HCT116 (cell line): ENCODE measurements at regions not wholly inside any gene's neighbourhood (a gene's known extent, or its start where the extent isn't known, plus 50 kb on each side); places are given as distances from the start of the nearest gene placed in this dataset.

Experiments
- ATAC-seq: fragments of 200-7000 bp; cut with Tn5 transposase; 2 replicates; pipeline ENCODE4 v1.9.1; 2020; ENCODE audit warnings: mild to moderate bottlenecking, moderate library complexity
- BruUV-seq: library from RNA; stranded (reverse); fragments of 400-500 nt; replicated peaks from 2 replicates; lab custom pipeline; 2021; lab: Mats Ljungman, UMichigan
- CTCF ChIA-PET: fragments of 300-600 bp; sonication (Branson Sonifier 250); formaldehyde crosslinking; loops from one replicate; lab custom pipeline; 2021; ENCODE audit warnings: antibody characterized with exemption; lab: Charles Lee
- POLR2A ChIA-PET: fragments of 300-600, 350-600 bp; sonication (Branson Sonifier 250); formaldehyde crosslinking; loops from one replicate; lab custom pipeline; 2021; ENCODE audit warnings: antibody characterized with exemption; lab: Charles Lee
- RAD21 ChIA-PET, 2 experiments: fragments of 300-600 bp; sonication (Branson Sonifier 250); formaldehyde crosslinking; loops; one replicate each; lab custom pipeline; 2023; ENCODE audit warnings: low total read pairs in 2 of 2; ENCODE audit not compliant: uncharacterized antibody in 2 of 2, unreplicated experiment in 2 of 2, low non-redundant PET in 1 of 2; lab: Charles Lee
- DNase-seq: peaks from one replicate; pipeline ENCODE4 v3.0.0-alpha.2; 2010; ENCODE audit warnings: low read depth, low spot score
- H2AFZ ChIP-seq: fragments of 200-600 bp; shearing (Covaris generic), sonication (generic); 2 replicates; pipeline ENCODE4 v1.6.1; 2017; ENCODE audit warnings: low read depth, mixed run types, mixed read lengths, antibody characterized with exemption, low read length; ENCODE audit not compliant: poor library complexity, severe bottlenecking
- H3K27ac ChIP-seq: 2 replicates; pipeline ENCODE4 v1.5.1; 2012; ENCODE audit warnings: low read depth, low read length
- H3K27me3 ChIP-seq: fragments of 200-600 bp; sonication (generic); 2 replicates; pipeline ENCODE4 v1.6.1; 2016; ENCODE audit warnings: mixed run types, low read length, mixed read lengths; ENCODE audit not compliant: insufficient read depth
- H3K36me3 ChIP-seq, 2 experiments: fragments of 200-500 bp in 1 of 2; fragments of 200-600 bp in 1 of 2; sonication (Bioruptor generic) in 1 of 2; sonication (generic) in 1 of 2; 2 replicates each; pipeline versions ENCODE4 v1.5.1 to v1.6.1; 2014 to 2016; ENCODE audit warnings: low read length in 2 of 2, inconsistent platforms in 1 of 2, mixed read lengths in 1 of 2, mixed run types in 1 of 2; ENCODE audit not compliant: insufficient read depth in 2 of 2, control insufficient read depth in 1 of 2
- H3K4me1 ChIP-seq, 2 experiments: fragments of 200-600 bp in 1 of 2; sonication (generic) in 1 of 2; 2 replicates each; pipeline versions ENCODE4 v1.5.1 to v1.6.1; 2012 to 2017; ENCODE audit warnings: low read length in 2 of 2, inconsistent platforms in 1 of 2, mild to moderate bottlenecking in 1 of 2, mixed read lengths in 1 of 2, mixed run types in 1 of 2, moderate library complexity in 1 of 2; ENCODE audit not compliant: insufficient read depth in 2 of 2, control insufficient read depth in 1 of 2
- H3K4me2 ChIP-seq: fragments of 200-600 bp; sonication (generic); 2 replicates; pipeline ENCODE4 v1.6.1; 2017; ENCODE audit warnings: mixed run types, low read length, mixed read lengths
- H3K4me3 ChIP-seq, 2 experiments: fragments of 200-600 bp in 1 of 2; sonication (generic) in 1 of 2; replicated peaks in 1 of 2; 2 replicates each; pipeline ENCODE4 v1.5.1; 2011 to 2016; ENCODE audit warnings: low read length in 2 of 2, control low read depth in 1 of 2, low read depth in 1 of 2, mild to moderate bottlenecking in 1 of 2, mixed read lengths in 1 of 2, mixed run types in 1 of 2
- H3K79me2 ChIP-seq: fragments of 200-600 bp; sonication (generic); 2 replicates; pipeline ENCODE4 v1.6.1; 2017; ENCODE audit warnings: mild to moderate bottlenecking, mixed run types, low read length, moderate library complexity, mixed read lengths; ENCODE audit not compliant: insufficient read depth
- H3K9ac ChIP-seq: fragments of 200-600 bp; sonication (generic); 2 replicates; pipeline ENCODE4 v1.6.1; 2016; ENCODE audit warnings: low read length, mixed read lengths
- H3K9me2 ChIP-seq: fragments of 200-600 bp; sonication (generic), shearing (Covaris generic); 2 replicates; pipeline ENCODE4 v1.6.1; 2017; ENCODE audit warnings: mixed run types, mild to moderate bottlenecking, moderate library complexity; ENCODE audit not compliant: insufficient read depth
- H3K9me3 ChIP-seq, 2 experiments: fragments of 200-500 bp in 1 of 2; fragments of 200-600 bp in 1 of 2; sonication (Bioruptor generic) in 1 of 2; sonication (generic) in 1 of 2; 2 replicates each; pipeline ENCODE4 v1.6.1; 2014 to 2017; ENCODE audit warnings: low read length in 2 of 2, mixed read lengths in 2 of 2, inconsistent platforms in 1 of 2, low read depth in 1 of 2, mild to moderate bottlenecking in 1 of 2, mixed run types in 1 of 2, moderate library complexity in 1 of 2; ENCODE audit not compliant: control insufficient read depth in 1 of 2, insufficient read depth in 1 of 2
- H4K20me1 ChIP-seq: fragments of 200-600 bp; sonication (generic), shearing (Covaris generic); 2 replicates; pipeline ENCODE4 v1.6.1; 2017; ENCODE audit warnings: mixed run types, mild to moderate bottlenecking, moderate library complexity; ENCODE audit not compliant: insufficient read depth
- CBX3 ChIP-seq: IDR thresholded peaks from 2 replicates; pipeline ENCODE4 v1.6.1; 2012; ENCODE audit warnings: low read depth
- EGR1 ChIP-seq: IDR thresholded peaks from 2 replicates; pipeline ENCODE4 v1.6.1; 2012; ENCODE audit warnings: low read depth
- EZH2 ChIP-seq: fragments of 200-600 bp; sonication (generic); IDR thresholded peaks from 2 replicates; pipeline ENCODE4 v1.6.1; 2017; ENCODE audit warnings: antibody characterized with exemption, mixed run types
- FOSL1 ChIP-seq: IDR thresholded peaks from 2 replicates; pipeline ENCODE4 v1.6.1; 2012; ENCODE audit warnings: low read depth
- RAD21 ChIP-seq: IDR thresholded peaks from 2 replicates; pipeline ENCODE4 v1.6.1; 2012; ENCODE audit warnings: low read depth, mild to moderate bottlenecking
- SIN3A ChIP-seq: IDR thresholded peaks from 2 replicates; pipeline ENCODE4 v1.6.1; 2012; ENCODE audit warnings: low read depth
- SP1 ChIP-seq: IDR thresholded peaks from 2 replicates; pipeline ENCODE4 v1.6.1; 2012; ENCODE audit warnings: low read depth
- SRF ChIP-seq: IDR thresholded peaks from 2 replicates; pipeline ENCODE4 v1.6.1; 2012; ENCODE audit warnings: low read depth
- YY1 ChIP-seq: IDR thresholded peaks from 2 replicates; pipeline ENCODE4 v1.6.1; 2011; ENCODE audit warnings: low read length, low read depth, moderate library complexity, mild to moderate bottlenecking; ENCODE audit not compliant: insufficient replicate concordance; ENCODE audit errors: extremely low read depth
- ZFX ChIP-seq: fragments of 450-650 bp; IDR thresholded peaks from 2 replicates; pipeline ENCODE4 v1.6.1; 2017
- intact Hi-C: fragments of 100-400 bp; cut with micrococcal nuclease; formaldehyde crosslinking; loops from 2 replicates; pipeline ENCODE4 v1.10.0; 2022
- TF ChIP-seq, protein P1 (sequence below): IDR thresholded peaks from 2 replicates; pipeline ENCODE4 v1.6.1; 2012; ENCODE audit warnings: low read depth

DNA sequence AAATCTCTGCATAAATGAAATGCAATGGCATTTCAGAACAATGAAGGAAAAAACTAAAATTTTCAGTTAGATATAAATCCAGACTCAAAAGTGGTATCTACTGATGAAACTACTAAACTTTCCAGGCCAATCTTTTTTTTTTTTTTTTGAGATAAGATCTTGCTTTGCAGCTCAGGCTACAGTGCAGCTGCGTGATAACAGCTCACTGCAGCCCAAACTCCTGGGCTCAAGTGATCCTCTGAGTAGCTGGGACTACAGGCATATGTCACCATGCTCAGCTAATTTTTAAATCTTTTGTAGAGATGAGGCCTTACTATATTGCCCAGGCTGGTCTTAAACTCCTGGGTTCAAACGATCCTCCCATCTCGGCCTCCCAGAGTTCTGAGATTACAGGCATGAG, 1228.2 kb upstream of the ADGRL3 start:
- no peak overlapping the region for H2AFZ ChIP-seq
- no peak for ATAC-seq
- BruUV-seq = no TSS peak
- intact Hi-C loops = no loop called here
- no peaks in the 10 kb centered on the region for H3K79me2 ChIP-seq
- H3K27me3 ChIP-seq = no peaks in the 10 kb centered on the region
- H3K27ac ChIP-seq = no peak overlapping the region
- H3K4me3 ChIP-seq = no peak overlapping the region
- no peak for DNase-seq
- H3K36me3 ChIP-seq = no peaks in the 10 kb centered on the region
- POLR2A ChIA-PET = no interaction called here
- H3K9me3 ChIP-seq = peaks cover 14 to 25% of the 10 kb centered on the region in 2 experiments; a peak in 2 of 4 replicates
- CTCF ChIA-PET = no interaction called here
- no peak overlapping the region for H3K9ac ChIP-seq
- no peaks in the 10 kb centered on the region for H3K4me1 ChIP-seq
- H3K9me2 ChIP-seq = no peaks in the 10 kb centered on the region
- H3K4me2 ChIP-seq = no peak overlapping the region
- no peak for TF ChIP-seq EGR1
- TF ChIP-seq ZFX = no peak
- TF ChIP-seq CBX3 = no peak
- TF ChIP-seq SP1 = no peak
- TF ChIP-seq SIN3A = no peak
- no peak for TF ChIP-seq EZH2
- no peak for TF ChIP-seq YY1
- RAD21 ChIA-PET = no interaction called here
- H4K20me1 ChIP-seq = no peaks in the 10 kb centered on the region

DNA sequence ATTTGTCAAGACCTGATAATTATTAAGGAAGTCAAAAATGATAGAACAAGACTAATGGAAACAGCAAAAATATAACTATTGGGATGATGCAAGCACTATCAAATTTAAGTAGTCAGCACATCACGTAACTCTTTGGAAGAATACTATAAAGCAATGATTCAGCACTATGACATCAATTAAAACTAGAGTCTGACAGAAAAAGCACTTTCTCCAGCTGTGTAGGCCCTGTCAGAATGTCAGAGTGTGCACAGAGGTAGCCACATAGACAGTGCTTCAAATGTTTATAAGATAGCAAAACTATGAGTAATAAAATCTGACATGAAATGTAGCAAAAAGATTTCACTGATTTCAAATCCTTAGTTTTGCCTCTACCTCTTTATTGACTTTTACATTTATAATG, 1226.6 kb upstream of the ADGRL3 start:
- ChIA-PET CTCF (no interaction called here), POLR2A (no interaction called here)
- H3K36me3 ChIP-seq = no peaks in the 10 kb centered on the region

More for the DNA sequence above, 1226.6 kb upstream of the ADGRL3 start:
- no peaks in the 10 kb centered on the region for H3K27me3 ChIP-seq
- H3K4me1 ChIP-seq = no peaks in the 10 kb centered on the region
- no peak overlapping the region for H3K4me3 ChIP-seq
- no peak overlapping the region for H3K27ac ChIP-seq
- no peak overlapping the region for H3K9ac ChIP-seq
- DNase-seq = no peak
- H3K4me2 ChIP-seq = no peak overlapping the region
- no peaks in the 10 kb centered on the region for H3K79me2 ChIP-seq
- BruUV-seq = no TSS peak
- peaks cover 16 to 17% of the 10 kb centered on the region in 2 experiments; a peak in 3 of 4 replicates for H3K9me3 ChIP-seq
- RAD21 ChIA-PET = no interaction called here
- H3K9me2 ChIP-seq = no peaks in the 10 kb centered on the region
- TF ChIP-seq FOSL1 (no peak), SRF (no peak), EZH2 (no peak), CBX3 (no peak), SP1 (no peak), RAD21 (no peak)
- TF ChIP-seq, protein P1, sequence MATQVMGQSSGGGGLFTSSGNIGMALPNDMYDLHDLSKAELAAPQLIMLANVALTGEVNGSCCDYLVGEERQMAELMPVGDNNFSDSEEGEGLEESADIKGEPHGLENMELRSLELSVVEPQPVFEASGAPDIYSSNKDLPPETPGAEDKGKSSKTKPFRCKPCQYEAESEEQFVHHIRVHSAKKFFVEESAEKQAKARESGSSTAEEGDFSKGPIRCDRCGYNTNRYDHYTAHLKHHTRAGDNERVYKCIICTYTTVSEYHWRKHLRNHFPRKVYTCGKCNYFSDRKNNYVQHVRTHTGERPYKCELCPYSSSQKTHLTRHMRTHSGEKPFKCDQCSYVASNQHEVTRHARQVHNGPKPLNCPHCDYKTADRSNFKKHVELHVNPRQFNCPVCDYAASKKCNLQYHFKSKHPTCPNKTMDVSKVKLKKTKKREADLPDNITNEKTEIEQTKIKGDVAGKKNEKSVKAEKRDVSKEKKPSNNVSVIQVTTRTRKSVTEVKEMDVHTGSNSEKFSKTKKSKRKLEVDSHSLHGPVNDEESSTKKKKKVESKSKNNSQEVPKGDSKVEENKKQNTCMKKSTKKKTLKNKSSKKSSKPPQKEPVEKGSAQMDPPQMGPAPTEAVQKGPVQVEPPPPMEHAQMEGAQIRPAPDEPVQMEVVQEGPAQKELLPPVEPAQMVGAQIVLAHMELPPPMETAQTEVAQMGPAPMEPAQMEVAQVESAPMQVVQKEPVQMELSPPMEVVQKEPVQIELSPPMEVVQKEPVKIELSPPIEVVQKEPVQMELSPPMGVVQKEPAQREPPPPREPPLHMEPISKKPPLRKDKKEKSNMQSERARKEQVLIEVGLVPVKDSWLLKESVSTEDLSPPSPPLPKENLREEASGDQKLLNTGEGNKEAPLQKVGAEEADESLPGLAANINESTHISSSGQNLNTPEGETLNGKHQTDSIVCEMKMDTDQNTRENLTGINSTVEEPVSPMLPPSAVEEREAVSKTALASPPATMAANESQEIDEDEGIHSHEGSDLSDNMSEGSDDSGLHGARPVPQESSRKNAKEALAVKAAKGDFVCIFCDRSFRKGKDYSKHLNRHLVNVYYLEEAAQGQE = no peak
- TF ChIP-seq, all 23 proteins: peak for 0
- no peaks in the 10 kb centered on the region for H4K20me1 ChIP-seq
- ATAC-seq = no peak
- H2AFZ ChIP-seq = no peak overlapping the region
- intact Hi-C loops = no loop called here
